ENCODE measurements at regions not wholly inside any gene's neighbourhood (a gene's known extent, or its start where the extent isn't known, plus 50 kb on each side); places are given as distances from the start of the nearest gene placed in this dataset.

DNA sequence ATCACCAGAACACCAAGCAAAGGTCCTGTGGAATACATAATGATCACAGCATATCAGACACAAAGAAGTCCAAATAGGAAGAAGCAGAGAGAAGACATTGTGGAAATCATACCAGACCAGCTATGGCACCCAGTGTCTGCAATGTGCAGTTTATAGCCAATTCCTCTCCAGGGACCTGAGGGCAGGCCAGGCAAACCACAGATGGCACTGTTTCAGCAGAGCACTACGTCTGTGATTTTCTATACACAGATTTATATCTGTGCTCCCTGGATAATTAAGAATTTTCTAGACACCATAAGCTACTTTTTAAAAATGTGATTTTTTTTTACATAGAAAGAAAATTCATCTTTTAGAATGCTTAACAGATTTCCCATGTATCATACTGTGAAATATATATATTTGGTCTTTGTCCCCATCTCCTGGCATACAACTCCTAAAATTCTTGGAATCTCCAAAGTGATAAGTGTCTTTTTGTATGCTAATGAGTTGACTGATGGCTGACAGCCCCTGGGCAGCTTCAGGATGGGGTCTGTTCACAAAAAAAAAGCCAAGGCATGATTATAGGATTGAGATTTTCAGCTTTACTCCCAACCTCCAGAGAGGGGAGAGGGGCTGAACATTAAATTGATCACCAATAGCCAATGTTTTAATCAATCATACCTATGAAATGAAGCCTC, 498.1 kb downstream of the SIPA1L2 start:
- H3K4me3 ChIP-seq (ENCODE audit: low read length), result no peak overlapping the region
- no peak for TF ChIP-seq EZH2 (IDR thresholded peaks at IDR 0.05; ENCODE audit: borderline replicate concordance, insufficient read depth, low read length, poor library complexity, severe bottlenecking)
- TF ChIP-seq, protein P1, sequence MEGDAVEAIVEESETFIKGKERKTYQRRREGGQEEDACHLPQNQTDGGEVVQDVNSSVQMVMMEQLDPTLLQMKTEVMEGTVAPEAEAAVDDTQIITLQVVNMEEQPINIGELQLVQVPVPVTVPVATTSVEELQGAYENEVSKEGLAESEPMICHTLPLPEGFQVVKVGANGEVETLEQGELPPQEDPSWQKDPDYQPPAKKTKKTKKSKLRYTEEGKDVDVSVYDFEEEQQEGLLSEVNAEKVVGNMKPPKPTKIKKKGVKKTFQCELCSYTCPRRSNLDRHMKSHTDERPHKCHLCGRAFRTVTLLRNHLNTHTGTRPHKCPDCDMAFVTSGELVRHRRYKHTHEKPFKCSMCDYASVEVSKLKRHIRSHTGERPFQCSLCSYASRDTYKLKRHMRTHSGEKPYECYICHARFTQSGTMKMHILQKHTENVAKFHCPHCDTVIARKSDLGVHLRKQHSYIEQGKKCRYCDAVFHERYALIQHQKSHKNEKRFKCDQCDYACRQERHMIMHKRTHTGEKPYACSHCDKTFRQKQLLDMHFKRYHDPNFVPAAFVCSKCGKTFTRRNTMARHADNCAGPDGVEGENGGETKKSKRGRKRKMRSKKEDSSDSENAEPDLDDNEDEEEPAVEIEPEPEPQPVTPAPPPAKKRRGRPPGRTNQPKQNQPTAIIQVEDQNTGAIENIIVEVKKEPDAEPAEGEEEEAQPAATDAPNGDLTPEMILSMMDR (IDR thresholded peaks at IDR 0.05; ENCODE audit: poor library complexity, severe bottlenecking), result no peak
- no peak for TF ChIP-seq TAF1 (IDR thresholded peaks at IDR 0.05; ENCODE audit: low read depth)
- no peak for TF ChIP-seq EP300 (conservative IDR thresholded peaks at IDR 0.05; ENCODE audit: poor library complexity, severe bottlenecking)
- no peak for TF ChIP-seq MXI1 (conservative IDR thresholded peaks at IDR 0.05; ENCODE audit: poor library complexity, severe bottlenecking)
- no peak for TF ChIP-seq SMC3 (conservative IDR thresholded peaks at IDR 0.05; ENCODE audit: poor library complexity)
- H2AFZ ChIP-seq (ENCODE audit: low read depth, low read length), result no peak overlapping the region
- H3K79me2 ChIP-seq (replicated peaks; ENCODE audit: insufficient read depth, low read length), result no peaks in the 10 kb centered on the region
- H3K36me3 ChIP-seq (ENCODE audit: insufficient read depth, low read length), result no peaks in the 10 kb centered on the region
- H3K27ac ChIP-seq (ENCODE audit: low read length), result no peak overlapping the region
- no peaks in the 10 kb centered on the region for H3K27me3 ChIP-seq (ENCODE audit: insufficient read depth, low read depth, low read length)
- H3K9me2 ChIP-seq (ENCODE audit: insufficient read depth, low read length), result no peaks in the 10 kb centered on the region
- H3K9ac ChIP-seq (ENCODE audit: low read length), result no peak overlapping the region
- no peaks in the 10 kb centered on the region for H3F3A ChIP-seq (ENCODE audit: insufficient read depth, low read length, poor library complexity, severe bottlenecking)
- H3K4me2 ChIP-seq (ENCODE audit: low read length), result no peak overlapping the region
- H4K20me1 ChIP-seq (ENCODE audit: insufficient read depth), result no peaks in the 10 kb centered on the region
- no peaks in the 10 kb centered on the region for H3K9me3 ChIP-seq (ENCODE audit: low read length)

DNA sequence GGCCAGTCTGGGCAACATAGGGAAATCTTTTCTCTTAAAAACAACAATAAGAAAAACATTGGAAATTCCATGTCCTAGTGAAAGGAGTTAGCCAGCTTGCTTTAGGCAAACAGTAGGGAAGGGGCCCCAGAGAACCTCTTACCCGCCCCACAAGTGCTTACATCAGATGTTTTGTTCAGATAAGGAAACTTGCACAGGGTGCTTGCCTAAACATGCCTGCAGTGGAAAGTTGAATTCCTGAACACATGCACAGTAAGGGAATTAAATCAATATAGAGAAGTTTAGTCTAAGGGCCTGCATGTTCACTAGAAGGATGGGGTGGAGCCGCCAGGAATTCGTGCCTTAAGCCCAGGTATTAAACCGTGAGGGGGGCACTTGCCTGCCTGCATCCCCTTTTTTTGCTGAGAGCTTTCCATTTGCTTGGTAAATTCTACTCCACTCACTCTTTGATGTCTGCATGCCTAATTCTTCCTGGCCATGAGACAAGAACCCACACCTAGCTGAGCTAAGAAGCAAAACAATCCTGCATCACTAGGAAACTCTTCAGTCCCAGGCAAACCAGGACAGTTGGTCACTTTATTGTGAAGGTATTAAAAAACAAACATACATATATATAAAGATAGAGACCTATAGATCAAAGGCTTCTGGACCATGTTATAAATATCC, 499.0 kb downstream of the SIPA1L2 start:
- H3K9ac ChIP-seq (ENCODE audit: low read length), result no peak overlapping the region
- no peaks in the 10 kb centered on the region for H3K9me3 ChIP-seq (ENCODE audit: low read length)
- no peaks in the 10 kb centered on the region for H3K9me2 ChIP-seq (ENCODE audit: insufficient read depth, low read length)
- no peaks in the 10 kb centered on the region for H3K36me3 ChIP-seq (ENCODE audit: insufficient read depth, low read length)
- no peak overlapping the region for H3K4me2 ChIP-seq (ENCODE audit: low read length)
- no peaks in the 10 kb centered on the region for H3F3A ChIP-seq (ENCODE audit: insufficient read depth, low read length, poor library complexity, severe bottlenecking)
- no peaks in the 10 kb centered on the region for H4K20me1 ChIP-seq (ENCODE audit: insufficient read depth)
- H3K4me3 ChIP-seq (ENCODE audit: low read length), result no peak overlapping the region
- no peak overlapping the region for H2AFZ ChIP-seq (ENCODE audit: low read depth, low read length)
- H3K27ac ChIP-seq (ENCODE audit: low read length), result no peak overlapping the region
- TF ChIP-seq MXI1 (conservative IDR thresholded peaks at IDR 0.05; ENCODE audit: poor library complexity, severe bottlenecking) (no peak), TAF1 (IDR thresholded peaks at IDR 0.05; ENCODE audit: low read depth) (no peak), RAD21 (conservative IDR thresholded peaks at IDR 0.05) (no peak), EZH2 (IDR thresholded peaks at IDR 0.05; ENCODE audit: borderline replicate concordance, insufficient read depth, low read length, poor library complexity, severe bottlenecking) (no peak), SMC3 (conservative IDR thresholded peaks at IDR 0.05; ENCODE audit: poor library complexity) (no peak), POLR2AphosphoS5 (IDR thresholded peaks at IDR 0.05) (no peak), EP300 (conservative IDR thresholded peaks at IDR 0.05; ENCODE audit: poor library complexity, severe bottlenecking) (no peak)
- TF ChIP-seq, protein P2, sequence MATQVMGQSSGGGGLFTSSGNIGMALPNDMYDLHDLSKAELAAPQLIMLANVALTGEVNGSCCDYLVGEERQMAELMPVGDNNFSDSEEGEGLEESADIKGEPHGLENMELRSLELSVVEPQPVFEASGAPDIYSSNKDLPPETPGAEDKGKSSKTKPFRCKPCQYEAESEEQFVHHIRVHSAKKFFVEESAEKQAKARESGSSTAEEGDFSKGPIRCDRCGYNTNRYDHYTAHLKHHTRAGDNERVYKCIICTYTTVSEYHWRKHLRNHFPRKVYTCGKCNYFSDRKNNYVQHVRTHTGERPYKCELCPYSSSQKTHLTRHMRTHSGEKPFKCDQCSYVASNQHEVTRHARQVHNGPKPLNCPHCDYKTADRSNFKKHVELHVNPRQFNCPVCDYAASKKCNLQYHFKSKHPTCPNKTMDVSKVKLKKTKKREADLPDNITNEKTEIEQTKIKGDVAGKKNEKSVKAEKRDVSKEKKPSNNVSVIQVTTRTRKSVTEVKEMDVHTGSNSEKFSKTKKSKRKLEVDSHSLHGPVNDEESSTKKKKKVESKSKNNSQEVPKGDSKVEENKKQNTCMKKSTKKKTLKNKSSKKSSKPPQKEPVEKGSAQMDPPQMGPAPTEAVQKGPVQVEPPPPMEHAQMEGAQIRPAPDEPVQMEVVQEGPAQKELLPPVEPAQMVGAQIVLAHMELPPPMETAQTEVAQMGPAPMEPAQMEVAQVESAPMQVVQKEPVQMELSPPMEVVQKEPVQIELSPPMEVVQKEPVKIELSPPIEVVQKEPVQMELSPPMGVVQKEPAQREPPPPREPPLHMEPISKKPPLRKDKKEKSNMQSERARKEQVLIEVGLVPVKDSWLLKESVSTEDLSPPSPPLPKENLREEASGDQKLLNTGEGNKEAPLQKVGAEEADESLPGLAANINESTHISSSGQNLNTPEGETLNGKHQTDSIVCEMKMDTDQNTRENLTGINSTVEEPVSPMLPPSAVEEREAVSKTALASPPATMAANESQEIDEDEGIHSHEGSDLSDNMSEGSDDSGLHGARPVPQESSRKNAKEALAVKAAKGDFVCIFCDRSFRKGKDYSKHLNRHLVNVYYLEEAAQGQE (IDR thresholded peaks at IDR 0.05; ENCODE audit: borderline replicate concordance), result no peak
- TF ChIP-seq, protein P1 (IDR thresholded peaks at IDR 0.05; ENCODE audit: poor library complexity, severe bottlenecking), result no peak
- H3K27me3 ChIP-seq (ENCODE audit: insufficient read depth, low read depth, low read length), result no peaks in the 10 kb centered on the region
- no peaks in the 10 kb centered on the region for H3K79me2 ChIP-seq (replicated peaks; ENCODE audit: insufficient read depth, low read length)
